Eye (tissue), 1 donor: ENCODE measurements at regions not wholly inside any gene's neighbourhood (a gene's known extent, or its start where the extent isn't known, plus 50 kb on each side); places are given as distances from the start of the nearest gene placed in this dataset.
"Not testable (repeated sequence)": the region's sequence is repeated elsewhere in the genome, so short reads cannot be mapped to it uniquely, and the experiment has no call there.

ENCODE experiments used
- DNase-seq: peaks from one replicate; pipeline ENCODE4 v3.0.0-alpha.2; 2015

GRCh38 chr3:182294256-182294655 is 499.0 kb upstream of the ATP11B start:
- DNase-seq, result no peak

- no peak for DNase-seq
Observed at GRCh38 chr3:182294696-182295095, 498.6 kb upstream of the ATP11B start.

GRCh38 chr3:182300266-182300665 is 493.0 kb upstream of the ATP11B start:
- DNase-seq, result no peak

- no peak for DNase-seq
Observed at GRCh38 chr3:182303169-182303568, 490.1 kb upstream of the ATP11B start.

GRCh38 chr3:182305881-182306665 is 487.2 kb upstream of the ATP11B start:
- no peak for DNase-seq

DNA sequence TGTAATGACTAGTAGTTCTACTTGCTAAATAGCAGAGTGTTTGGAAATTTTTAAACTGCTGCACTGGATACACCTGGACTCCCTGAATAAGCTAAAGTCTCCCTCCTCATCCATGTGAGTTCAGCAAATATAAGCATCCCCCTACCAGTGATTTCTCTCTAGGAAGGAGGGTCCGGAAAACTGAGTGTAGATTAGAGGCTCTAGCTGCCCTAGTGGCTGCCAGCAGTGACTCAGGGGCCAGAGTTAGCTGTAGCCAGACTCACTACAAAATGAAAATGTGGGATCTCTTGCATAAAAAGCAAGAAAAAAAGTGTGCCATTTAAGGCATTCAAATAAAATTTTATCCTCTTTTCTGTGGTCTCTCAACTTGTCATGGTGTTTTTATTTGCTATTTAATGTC is 485.0 kb upstream of the ATP11B start:
- no peak for DNase-seq

- no peak for DNase-seq
Observed at GRCh38 chr3:182309120-182309519, 484.2 kb upstream of the ATP11B start.

- DNase-seq, result no peak
Observed at GRCh38 chr3:182315313-182315712, 478.0 kb upstream of the ATP11B start.

DNA sequence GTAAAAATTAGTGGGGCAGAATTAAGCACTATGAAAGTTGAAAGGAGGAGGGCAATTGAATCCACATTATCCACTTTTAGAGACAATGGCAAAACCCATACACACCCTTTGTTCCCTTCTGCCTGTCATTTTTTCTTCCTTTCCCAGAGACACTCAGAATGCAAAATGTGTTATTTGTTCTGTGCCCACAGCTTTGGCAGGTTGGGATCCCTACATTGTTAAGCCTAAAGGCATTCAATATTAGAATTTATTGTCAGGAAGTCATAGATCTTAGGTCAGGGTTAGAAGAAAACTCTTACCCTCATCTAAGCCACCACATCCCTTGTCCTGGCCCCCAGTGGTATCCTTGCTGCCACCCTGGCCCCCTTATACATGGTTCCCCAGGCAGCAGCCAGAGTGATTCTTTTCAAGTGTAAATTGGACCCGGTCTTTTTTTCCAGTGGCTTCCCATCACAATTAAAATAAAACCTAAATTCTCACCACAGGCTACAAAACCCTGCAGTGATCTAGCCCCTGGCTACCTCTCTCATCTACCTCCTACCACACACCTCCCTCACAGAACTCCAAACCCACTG is 470.1 kb upstream of the ATP11B start:
- no peak for DNase-seq

GRCh38 chr3:182323898-182324297 is 469.4 kb upstream of the ATP11B start:
- DNase-seq, result no peak

GRCh38 chr3:182325213-182325950 is 467.9 kb upstream of the ATP11B start:
- peak; percentile 52 for DNase-seq

- peak; percentile 96 for DNase-seq
Observed at GRCh38 chr3:182327196-182327681, 466.1 kb upstream of the ATP11B start.

- DNase-seq, result no peak
Observed at GRCh38 chr3:182330646-182331045, 462.7 kb upstream of the ATP11B start.

GRCh38 chr3:182331341-182331740 is 462.0 kb upstream of the ATP11B start:
- DNase-seq, result no peak

GRCh38 chr3:182342252-182342651 is 451.1 kb upstream of the ATP11B start:
- no peak for DNase-seq

DNA sequence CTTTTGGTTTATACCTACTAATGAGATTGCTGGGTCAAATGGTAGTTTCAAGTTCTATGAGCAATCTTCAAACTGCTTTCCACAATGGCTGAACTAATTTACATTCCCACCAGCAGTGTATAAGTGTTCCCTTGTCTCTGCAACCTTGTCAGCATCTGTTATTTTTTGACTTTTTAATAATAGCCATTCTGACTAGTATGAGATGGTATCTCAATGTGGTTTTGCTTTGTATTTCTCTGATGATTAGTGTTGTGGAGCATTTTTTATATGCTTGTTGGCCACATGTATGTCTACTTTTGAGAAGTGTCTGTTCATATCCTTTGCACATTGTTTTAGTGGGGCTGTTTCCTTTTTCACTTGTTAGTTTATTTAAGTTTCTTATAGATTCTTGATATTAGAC is 449.3 kb upstream of the ATP11B start:
- DNase-seq, result not testable (repeated sequence)

- no peak for DNase-seq
Observed at GRCh38 chr3:182349051-182349450, 444.3 kb upstream of the ATP11B start.

DNA sequence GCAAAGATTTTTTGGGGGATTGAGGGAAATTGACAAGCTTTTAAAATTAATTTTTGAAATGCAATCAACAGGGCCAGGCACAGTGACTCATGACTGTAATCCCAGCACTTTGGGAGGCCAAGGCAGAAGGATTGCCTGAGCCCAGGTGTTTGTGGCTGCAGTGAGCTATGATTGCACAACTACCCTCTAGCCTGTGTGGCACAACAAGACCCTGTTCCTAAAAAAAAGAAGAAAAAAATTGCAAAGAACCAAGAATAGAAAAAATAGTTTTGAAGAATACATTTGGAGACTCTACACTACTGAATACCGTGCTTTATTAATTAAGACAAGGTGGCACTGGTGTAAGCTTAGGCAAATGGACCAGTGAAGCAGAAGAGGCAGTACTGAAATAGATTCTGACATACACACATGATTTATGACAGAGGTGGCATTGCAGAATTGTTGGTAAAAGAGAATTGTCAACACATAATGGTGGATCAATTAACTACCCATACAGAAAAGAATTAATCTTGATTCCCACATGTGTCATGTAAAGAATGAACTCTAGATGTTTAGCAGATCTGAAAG is 443.3 kb upstream of the ATP11B start:
- DNase-seq, result no peak

- DNase-seq, result no peak
Observed at GRCh38 chr3:182357928-182358327, 435.4 kb upstream of the ATP11B start.

GRCh38 chr3:182364323-182364722 is 429.0 kb upstream of the ATP11B start:
- DNase-seq, result no peak

- DNase-seq, result peak; percentile 23
Observed at GRCh38 chr3:182364723-182365650, 428.3 kb upstream of the ATP11B start.

- no peak for DNase-seq
Observed at GRCh38 chr3:182366746-182367145, 426.6 kb upstream of the ATP11B start.
